HCT116 (cell line): ENCODE measurements at regions not wholly inside any gene's neighbourhood (a gene's known extent, or its start where the extent isn't known, plus 50 kb on each side); places are given as distances from the start of the nearest gene placed in this dataset.

Source experiments
- CEBPB ChIP-seq: IDR thresholded peaks from 2 replicates; pipeline ENCODE4 v1.6.1; 2012; ENCODE audit warnings: low read depth
- EZH2 ChIP-seq: fragments of 200-600 bp; sonication (generic); IDR thresholded peaks from 2 replicates; pipeline ENCODE4 v1.6.1; 2017; ENCODE audit warnings: antibody characterized with exemption, mixed run types
- POLR2A ChIP-seq: IDR thresholded peaks from 2 replicates; pipeline ENCODE4 v1.7.0; 2011; ENCODE audit warnings: borderline replicate concordance; ENCODE audit not compliant: insufficient read depth, insufficient read length; ENCODE audit errors: extremely low read depth
- POLR2AphosphoS5 ChIP-seq: IDR thresholded peaks from 2 replicates; pipeline ENCODE4 v1.6.1; 2011; ENCODE audit warnings: mild to moderate bottlenecking, low read depth, low read length, moderate library complexity
- TCF7L2 ChIP-seq: IDR thresholded peaks from 2 replicates; pipeline ENCODE4 v1.7.0; 2011; ENCODE audit warnings: borderline replicate concordance, inconsistent platforms; ENCODE audit not compliant: insufficient read depth, insufficient read length; ENCODE audit errors: extremely low read depth
- TF ChIP-seq, protein P1 (sequence below), 3 experiments: fragments of 200-600 bp in 1 of 3; sonication (generic) in 1 of 3; IDR thresholded peaks in 2 of 3; conservative IDR thresholded peaks in 1 of 3; 2 replicates each; pipeline ENCODE4 v1.5.1; 2012 to 2017; ENCODE audit warnings: low read depth in 2 of 3, low read length in 2 of 3, antibody characterized with exemption in 1 of 3, borderline replicate concordance in 1 of 3, control low read depth in 1 of 3, mild to moderate bottlenecking in 1 of 3, mixed read lengths in 1 of 3, mixed run types in 1 of 3, moderate library complexity in 1 of 3; ENCODE audit not compliant: insufficient read depth in 1 of 3

DNA sequence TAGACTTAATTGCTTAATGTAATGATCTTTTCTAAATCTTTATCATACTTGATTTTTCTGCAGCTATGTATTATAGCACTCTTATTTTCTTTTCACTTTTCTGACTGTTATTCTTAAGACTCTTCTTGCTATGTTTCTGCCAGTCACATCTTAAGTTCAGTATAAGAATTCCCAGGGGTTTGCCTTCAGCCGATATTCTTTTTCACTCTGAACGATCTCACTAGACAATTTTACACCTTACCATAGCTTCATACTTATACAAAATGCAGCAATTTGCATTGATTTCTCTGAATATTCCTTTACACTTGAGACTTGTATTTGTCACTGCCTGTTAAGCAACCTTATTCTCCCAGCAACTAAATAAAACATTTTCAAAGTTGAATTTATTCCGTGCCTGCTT is 242.5 kb upstream of the OLFM3 start:
- TF ChIP-seq TCF7L2 = no peak
- TF ChIP-seq, protein P1, sequence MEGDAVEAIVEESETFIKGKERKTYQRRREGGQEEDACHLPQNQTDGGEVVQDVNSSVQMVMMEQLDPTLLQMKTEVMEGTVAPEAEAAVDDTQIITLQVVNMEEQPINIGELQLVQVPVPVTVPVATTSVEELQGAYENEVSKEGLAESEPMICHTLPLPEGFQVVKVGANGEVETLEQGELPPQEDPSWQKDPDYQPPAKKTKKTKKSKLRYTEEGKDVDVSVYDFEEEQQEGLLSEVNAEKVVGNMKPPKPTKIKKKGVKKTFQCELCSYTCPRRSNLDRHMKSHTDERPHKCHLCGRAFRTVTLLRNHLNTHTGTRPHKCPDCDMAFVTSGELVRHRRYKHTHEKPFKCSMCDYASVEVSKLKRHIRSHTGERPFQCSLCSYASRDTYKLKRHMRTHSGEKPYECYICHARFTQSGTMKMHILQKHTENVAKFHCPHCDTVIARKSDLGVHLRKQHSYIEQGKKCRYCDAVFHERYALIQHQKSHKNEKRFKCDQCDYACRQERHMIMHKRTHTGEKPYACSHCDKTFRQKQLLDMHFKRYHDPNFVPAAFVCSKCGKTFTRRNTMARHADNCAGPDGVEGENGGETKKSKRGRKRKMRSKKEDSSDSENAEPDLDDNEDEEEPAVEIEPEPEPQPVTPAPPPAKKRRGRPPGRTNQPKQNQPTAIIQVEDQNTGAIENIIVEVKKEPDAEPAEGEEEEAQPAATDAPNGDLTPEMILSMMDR (IDR thresholded peaks at IDR 0.05 in 2 of 3, conservative IDR thresholded peaks at IDR 0.05 in 1 of 3; ENCODE audit: borderline replicate concordance in 1 of 3, insufficient read depth in 1 of 3, low read depth in 2 of 3, low read length in 2 of 3) = no peak
- no peak for TF ChIP-seq POLR2A
- TF ChIP-seq EZH2 = no peak
- TF ChIP-seq CEBPB = no peak
- no peak for TF ChIP-seq POLR2AphosphoS5
